GM12878 (cell line): ENCODE measurements at regions not wholly inside any gene's neighbourhood (a gene's known extent, or its start where the extent isn't known, plus 50 kb on each side); places are given as distances from the start of the nearest gene placed in this dataset.

Experiments used
- EP300 ChIP-seq, 2 experiments: fragments of 150-350 bp in 1 of 2; IDR thresholded peaks; 2 replicates each; pipeline ENCODE4 v1.6.1; 2011 to 2012; ENCODE audit warnings: low read depth in 2 of 2, low read length in 2 of 2, borderline replicate concordance in 1 of 2, improper control_type of control experiment in 1 of 2, inconsistent platforms in 1 of 2; ENCODE audit not compliant: control insufficient read depth in 1 of 2
- ETV6 ChIP-seq, 2 experiments: fragments of 450-650 bp in 1 of 2; IDR thresholded peaks in 1 of 2; conservative IDR thresholded peaks in 1 of 2; 2 replicates each; pipeline ENCODE4 v1.6.1; 2014; ENCODE audit warnings: antibody characterized with exemption in 1 of 2, borderline replicate concordance in 1 of 2, low read depth in 1 of 2, mild to moderate bottlenecking in 1 of 2, moderate library complexity in 1 of 2
- EZH2 ChIP-seq: IDR thresholded peaks from 2 replicates; pipeline ENCODE4 v1.6.1; 2012; ENCODE audit warnings: low read depth, mild to moderate bottlenecking, control low read depth, inconsistent platforms, low read length, borderline replicate concordance; ENCODE audit not compliant: control insufficient read depth
- JUNB ChIP-seq: IDR thresholded peaks from 2 replicates; pipeline ENCODE4 v1.6.1; 2016; ENCODE audit warnings: antibody characterized with exemption, mild to moderate bottlenecking
- NR2C2 ChIP-seq: IDR thresholded peaks from 2 replicates; pipeline ENCODE4 v1.6.1; 2011; ENCODE audit warnings: borderline replicate concordance, low read depth; ENCODE audit not compliant: control insufficient read depth, insufficient read length
- POLR2A ChIP-seq: IDR thresholded peaks from 2 replicates; pipeline ENCODE4 v1.6.1; 2011; ENCODE audit warnings: low read depth, mild to moderate bottlenecking, low read length
- POLR2AphosphoS5 ChIP-seq: IDR thresholded peaks from 2 replicates; pipeline ENCODE4 v1.6.1; 2011; ENCODE audit warnings: mild to moderate bottlenecking, low read length, inconsistent platforms
- RELA ChIP-seq: fragments of 450-650 bp; IDR thresholded peaks from 2 replicates; pipeline ENCODE4 v1.8.0; 2014; ENCODE audit warnings: borderline replicate concordance; ENCODE audit not compliant: partially characterized antibody
- SIN3A ChIP-seq: IDR thresholded peaks from 2 replicates; pipeline ENCODE4 v1.6.1; 2012; ENCODE audit warnings: low read depth, low read length, improper control_type of control experiment
- SREBF2 ChIP-seq: IDR thresholded peaks from 2 replicates; pipeline ENCODE4 v1.6.1; 2012; ENCODE audit warnings: mild to moderate bottlenecking, low read length
- SRF ChIP-seq, 2 experiments: IDR thresholded peaks; 2 replicates each; pipeline ENCODE4 v1.6.1; 2011; ENCODE audit warnings: low read depth in 2 of 2, low read length in 2 of 2, mild to moderate bottlenecking in 1 of 2, moderate library complexity in 1 of 2
- STAT1 ChIP-seq: fragments of 450-650 bp; conservative IDR thresholded peaks from 2 replicates; pipeline ENCODE4 v1.6.1; 2014; ENCODE audit warnings: antibody characterized with exemption, mild to moderate bottlenecking
- TF ChIP-seq, protein P1 (sequence below): fragments of 450-650 bp; IDR thresholded peaks from 2 replicates; pipeline ENCODE4 v1.6.1; 2018; ENCODE audit warnings: borderline replicate concordance, mild to moderate bottlenecking; ENCODE audit not compliant: partially characterized antibody

- TF ChIP-seq EZH2 (no peak), STAT1 (no peak), SRF (IDR thresholded peaks at IDR 0.05; ENCODE audit: low read depth in 2 of 2, low read length in 2 of 2) (no peak), RELA (no peak), SREBF2 (no peak), SIN3A (no peak), POLR2A (no peak), NR2C2 (no peak), JUNB (no peak), ETV6 (conservative IDR thresholded peaks at IDR 0.05 in 1 of 2, IDR thresholded peaks at IDR 0.05 in 1 of 2; ENCODE audit: borderline replicate concordance in 1 of 2, low read depth in 1 of 2) (no peak), POLR2AphosphoS5 (no peak), EP300 (IDR thresholded peaks at IDR 0.05; ENCODE audit: borderline replicate concordance in 1 of 2, control insufficient read depth in 1 of 2, low read depth in 2 of 2, low read length in 2 of 2) (no peak)
- TF ChIP-seq, protein P1, sequence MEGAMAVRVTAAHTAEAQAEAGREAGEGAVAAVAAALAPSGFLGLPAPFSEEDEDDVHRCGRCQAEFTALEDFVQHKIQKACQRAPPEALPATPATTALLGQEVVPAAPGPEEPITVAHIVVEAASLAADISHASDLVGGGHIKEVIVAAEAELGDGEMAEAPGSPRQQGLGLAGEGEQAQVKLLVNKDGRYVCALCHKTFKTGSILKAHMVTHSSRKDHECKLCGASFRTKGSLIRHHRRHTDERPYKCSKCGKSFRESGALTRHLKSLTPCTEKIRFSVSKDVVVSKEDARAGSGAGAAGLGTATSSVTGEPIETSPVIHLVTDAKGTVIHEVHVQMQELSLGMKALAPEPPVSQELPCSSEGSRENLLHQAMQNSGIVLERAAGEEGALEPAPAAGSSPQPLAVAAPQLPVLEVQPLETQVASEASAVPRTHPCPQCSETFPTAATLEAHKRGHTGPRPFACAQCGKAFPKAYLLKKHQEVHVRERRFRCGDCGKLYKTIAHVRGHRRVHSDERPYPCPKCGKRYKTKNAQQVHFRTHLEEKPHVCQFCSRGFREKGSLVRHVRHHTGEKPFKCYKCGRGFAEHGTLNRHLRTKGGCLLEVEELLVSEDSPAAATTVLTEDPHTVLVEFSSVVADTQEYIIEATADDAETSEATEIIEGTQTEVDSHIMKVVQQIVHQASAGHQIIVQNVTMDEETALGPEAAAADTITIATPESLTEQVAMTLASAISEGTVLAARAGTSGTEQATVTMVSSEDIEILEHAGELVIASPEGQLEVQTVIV: no peak
Observed at GRCh38 chr19:30804751-30805150, 432.6 kb downstream of the ZNF536 start.
